Gastrocnemius medialis (tissue), 4 donors: ENCODE measurements at regions not wholly inside any gene's neighbourhood (a gene's known extent, or its start where the extent isn't known, plus 50 kb on each side); places are given as distances from the start of the nearest gene placed in this dataset.
"Not testable (repeated sequence)": the region's sequence is repeated elsewhere in the genome, so short reads cannot be mapped to it uniquely, and the experiment has no call there.

Experiments
- ATAC-seq, 2 donors: fragments of 150-250 bp; one replicate each; pipeline ENCODE4 v1.9.1; 2016
- DNase-seq, 2 donors: peaks; one replicate each; pipeline ENCODE4 v3.0.0-alpha.2; 2019
- H3K27ac ChIP-seq, 4 donors: fragments of 200-600 bp; sonication (generic); 1 replicate in 1 of 4; 2 replicates in 3 of 4; pipeline ENCODE4 v1.5.1; 2016 to 2018; ENCODE audit warnings: mild to moderate bottlenecking in 2 of 4, moderate library complexity in 1 of 4
- H3K27me3 ChIP-seq, 3 donors: fragments of 200-600 bp; sonication (generic) in 2 of 3; 1 replicate in 1 of 3; 2 replicates in 2 of 3; pipeline versions ENCODE4 v1.5.1 to v1.6.0; 2016 to 2019; ENCODE audit warnings: mild to moderate bottlenecking in 1 of 3, moderate library complexity in 1 of 3
- H3K36me3 ChIP-seq, 2 donors: fragments of 200-600 bp; sonication (generic) in 1 of 2; one replicate each; pipeline ENCODE4 v1.5.1; 2017 to 2018
- H3K4me1 ChIP-seq, 2 donors: fragments of 200-600 bp; sonication (generic) in 1 of 2; one replicate each; pipeline ENCODE4 v1.5.1; 2016 to 2017; ENCODE audit warnings: mild to moderate bottlenecking in 2 of 2
- H3K4me3 ChIP-seq, 4 donors: fragments of 200-600 bp; sonication (generic) in 3 of 4; 1 replicate in 1 of 4; 2 replicates in 3 of 4; pipeline ENCODE4 v1.5.1; 2016 to 2019; ENCODE audit warnings: mild to moderate bottlenecking in 2 of 4
- H3K9me3 ChIP-seq, 3 donors: fragments of 200-600 bp; sonication (generic) in 2 of 3; 1 replicate in 1 of 3; 2 replicates in 2 of 3; pipeline ENCODE4 v1.5.1; 2016 to 2019
- POLR2A ChIP-seq, 2 donors: fragments of 450-650 bp; IDR thresholded peaks; one replicate each; pipeline ENCODE4 v1.6.1; 2017; ENCODE audit warnings: antibody characterized with exemption in 2 of 2, mild to moderate bottlenecking in 2 of 2, moderate library complexity in 2 of 2
- in situ Hi-C, 4 donors: fragments of 200-750 bp; cut with MboI; loops; one replicate each; pipeline versions ENCODE4 v1.15.0 to v1.8.0; 2017; ENCODE audit warnings: low sequenced_read_pairs in 4 of 4
- intact Hi-C: fragments of 100-400 bp; cut with DNase I; formaldehyde crosslinking; loops from one replicate; pipeline ENCODE4 v1.15.1; 2023; ENCODE audit warnings: low total_unique reads
- TF ChIP-seq, protein P1 (sequence below), 5 experiments: fragments of 450-650 bp in 3 of 5; fragments of 200-600 bp in 2 of 5; sonication (generic) in 2 of 5; IDR thresholded peaks in 4 of 5; conservative IDR thresholded peaks in 1 of 5; 1 replicate in 4 of 5; 2 replicates in 1 of 5; pipeline ENCODE4 v1.5.1; 2016 to 2019; ENCODE audit warnings: antibody characterized with exemption in 5 of 5, mild to moderate bottlenecking in 3 of 5, moderate library complexity in 3 of 5

GRCh38 chr12:105499205-105499604 lies 168.7 kb downstream of the C12orf75 start:
- no peak for TF ChIP-seq POLR2A (IDR thresholded peaks at IDR 0.05)
- H3K27me3 ChIP-seq = no peaks in the 10 kb centered on the region
- H3K4me1 ChIP-seq = no peaks in the 10 kb centered on the region
- no peak overlapping the region for H3K27ac ChIP-seq
- H3K9me3 ChIP-seq = peaks cover 0 to 9% (median 0%) of the 10 kb centered on the region in 3 donors
- no peak for DNase-seq
- intact Hi-C loops (no loop called here), in situ Hi-C loops (no loop called here)
- no peaks in the 10 kb centered on the region for H3K36me3 ChIP-seq
- no peak for ATAC-seq
- no peak overlapping the region for H3K4me3 ChIP-seq

GRCh38 chr12:105500676-105501075 lies 170.2 kb downstream of the C12orf75 start:
- H3K36me3 ChIP-seq, DNase-seq, H3K4me1 ChIP-seq, H3K27me3 ChIP-seq, in situ Hi-C loops, intact Hi-C loops, ATAC-seq, H3K27ac ChIP-seq, H3K4me3 ChIP-seq, H3K9me3 ChIP-seq: not testable (repeated sequence)

GRCh38 chr12:105502426-105502930 lies 172.0 kb downstream of the C12orf75 start:
- no peak overlapping the region for H3K27ac ChIP-seq
- ATAC-seq (no peak), DNase-seq (no peak)
- no peaks in the 10 kb centered on the region for H3K36me3 ChIP-seq
- intact Hi-C loops (no loop called here), in situ Hi-C loops (no loop called here)
- H3K9me3 ChIP-seq = peaks cover 0 to 9% (median 0%) of the 10 kb centered on the region in 3 donors
- no peak overlapping the region for H3K4me3 ChIP-seq
- peaks cover 0 to under 1% of the 10 kb centered on the region in 2 donors for H3K4me1 ChIP-seq
- no peak for TF ChIP-seq POLR2A (IDR thresholded peaks at IDR 0.05)
- TF ChIP-seq, protein P1, sequence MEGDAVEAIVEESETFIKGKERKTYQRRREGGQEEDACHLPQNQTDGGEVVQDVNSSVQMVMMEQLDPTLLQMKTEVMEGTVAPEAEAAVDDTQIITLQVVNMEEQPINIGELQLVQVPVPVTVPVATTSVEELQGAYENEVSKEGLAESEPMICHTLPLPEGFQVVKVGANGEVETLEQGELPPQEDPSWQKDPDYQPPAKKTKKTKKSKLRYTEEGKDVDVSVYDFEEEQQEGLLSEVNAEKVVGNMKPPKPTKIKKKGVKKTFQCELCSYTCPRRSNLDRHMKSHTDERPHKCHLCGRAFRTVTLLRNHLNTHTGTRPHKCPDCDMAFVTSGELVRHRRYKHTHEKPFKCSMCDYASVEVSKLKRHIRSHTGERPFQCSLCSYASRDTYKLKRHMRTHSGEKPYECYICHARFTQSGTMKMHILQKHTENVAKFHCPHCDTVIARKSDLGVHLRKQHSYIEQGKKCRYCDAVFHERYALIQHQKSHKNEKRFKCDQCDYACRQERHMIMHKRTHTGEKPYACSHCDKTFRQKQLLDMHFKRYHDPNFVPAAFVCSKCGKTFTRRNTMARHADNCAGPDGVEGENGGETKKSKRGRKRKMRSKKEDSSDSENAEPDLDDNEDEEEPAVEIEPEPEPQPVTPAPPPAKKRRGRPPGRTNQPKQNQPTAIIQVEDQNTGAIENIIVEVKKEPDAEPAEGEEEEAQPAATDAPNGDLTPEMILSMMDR (IDR thresholded peaks at IDR 0.05 in 4 of 5, conservative IDR thresholded peaks at IDR 0.05 in 1 of 5) = no peak
- H3K27me3 ChIP-seq = no peaks in the 10 kb centered on the region

- intact Hi-C loops (no loop called here), in situ Hi-C loops (no loop called here)
- H3K27ac ChIP-seq = no peak overlapping the region
- DNase-seq (no peak), ATAC-seq (no peak)
- peaks cover 0 to 1% (median 0%) of the 10 kb centered on the region in 3 donors for H3K9me3 ChIP-seq
- H3K27me3 ChIP-seq = no peaks in the 10 kb centered on the region
- H3K4me3 ChIP-seq = no peak overlapping the region
- no peaks in the 10 kb centered on the region for H3K36me3 ChIP-seq
- H3K4me1 ChIP-seq = peaks cover 0 to 4% of the 10 kb centered on the region in 2 donors
- TF ChIP-seq, protein P1 (IDR thresholded peaks at IDR 0.05 in 4 of 5, conservative IDR thresholded peaks at IDR 0.05 in 1 of 5) = no peak
These were observed 173.1 kb downstream of the C12orf75 start for GRCh38 chr12:105503619-105504018.

GRCh38 chr12:105504286-105504685 lies 173.8 kb downstream of the C12orf75 start:
- Histone ChIP-seq H3K27me3 (no peaks in the 10 kb centered on the region), H3K4me3 (no peak overlapping the region), H3K27ac (no peak overlapping the region), H3K4me1 (peaks cover 0 to 4% of the 10 kb centered on the region in 2 donors), H3K36me3 (no peaks in the 10 kb centered on the region), H3K9me3 (no peaks in the 10 kb centered on the region)
- DNase-seq = no peak
- in situ Hi-C loops = no loop called here
- intact Hi-C loops = no loop called here
- no peak for ATAC-seq
- TF ChIP-seq, protein P1 (IDR thresholded peaks at IDR 0.05 in 4 of 5, conservative IDR thresholded peaks at IDR 0.05 in 1 of 5) = no peak
- no peak for TF ChIP-seq POLR2A (IDR thresholded peaks at IDR 0.05)
